C4-2B (cell line): ENCODE measurements at regions not wholly inside any gene's neighbourhood (a gene's known extent, or its start where the extent isn't known, plus 50 kb on each side); places are given as distances from the start of the nearest gene placed in this dataset.

ENCODE experiments used
- CTCF ChIP-seq: fragments of 450-650 bp; conservative IDR thresholded peaks from 2 replicates; pipeline ENCODE4 v1.5.1; 2017; ENCODE audit warnings: mild to moderate bottlenecking
- ZFX ChIP-seq: fragments of 450-650 bp; IDR thresholded peaks from 2 replicates; pipeline ENCODE4 v1.6.1; 2017

GRCh38 chr14:106778986-106779385 is 1252.6 kb downstream of the TMEM121 start:
- TF ChIP-seq CTCF: no peak
- no peak for TF ChIP-seq ZFX
